HepG2 (cell line): ENCODE measurements at regions not wholly inside any gene's neighbourhood (a gene's known extent, or its start where the extent isn't known, plus 50 kb on each side); places are given as distances from the start of the nearest gene placed in this dataset.
A peak's percentile ranks its signal among the peaks of the same experiment; 100 is the strongest.

Source experiments
- ATAC-seq: fragments of 200-7000 bp; cut with Tn5 transposase; 3 replicates; pipeline ENCODE4 v1.9.1; 2020; ENCODE audit warnings: mild to moderate bottlenecking, moderate library complexity
- BruUV-seq: library from RNA; stranded (reverse); fragments of 400-500 nt; replicated peaks from 2 replicates; lab custom pipeline; 2021; lab: Mats Ljungman, UMichigan
- CTCF ChIA-PET: fragments of 300-600 bp; formaldehyde crosslinking; extraction: SDS; loops from one replicate; lab custom pipeline; 2021; ENCODE audit warnings: low total read pairs, inconsistent platforms, low intra/inter-chr PET ratio; lab: Yijun Ruan, JAX
- POLR2A ChIA-PET: fragments of 350-600 bp; sonication (Branson Sonifier 250); formaldehyde crosslinking; loops from one replicate; lab custom pipeline; 2020; ENCODE audit warnings: antibody characterized with exemption, inconsistent platforms; lab: Yijun Ruan, JAX
- DNase-seq: peaks from one replicate; pipeline ENCODE4 v3.0.0-alpha.2; 2015; ENCODE audit warnings: low spot score
- FAIRE-seq: peaks from 3 replicates; lab custom pipeline; 2011; peaks lifted over from hg19 to GRCh38; lab: Jason Lieb, UNC
- H2AFZ ChIP-seq: one replicate; pipeline ENCODE4 v1.6.1; 2011; ENCODE audit warnings: low read length, inconsistent platforms
- H3K27ac ChIP-seq: fragments of 300-600 bp; 3 replicates; pipeline ENCODE4 v1.8.0; 2011; ENCODE audit warnings: mixed run types, mild to moderate bottlenecking, mixed read lengths, low read length, inconsistent platforms; ENCODE audit not compliant: insufficient read depth; ENCODE audit errors: extremely low read length
- H3K27me3 ChIP-seq, 2 experiments: fragments of 200-600 bp in 1 of 2; 2 replicates in 1 of 2; 3 replicates in 1 of 2; pipeline versions ENCODE4 v1.6.0 to v1.8.0; 2011; ENCODE audit warnings: low read length in 2 of 2, mild to moderate bottlenecking in 2 of 2, moderate library complexity in 2 of 2, inconsistent platforms in 1 of 2; ENCODE audit not compliant: insufficient read depth in 2 of 2, control insufficient read depth in 1 of 2
- H3K36me3 ChIP-seq, 2 experiments: fragments of 200-600 bp in 1 of 2; replicated peaks in 1 of 2; 2 replicates in 1 of 2; 3 replicates in 1 of 2; pipeline versions ENCODE4 v1.5.1 to v1.8.0; 2011; ENCODE audit warnings: low read length in 2 of 2, inconsistent platforms in 1 of 2; ENCODE audit not compliant: insufficient read depth in 2 of 2, control insufficient read depth in 1 of 2
- H3K4me1 ChIP-seq: 2 replicates; pipeline ENCODE4 v1.5.1; 2012; ENCODE audit warnings: low read length, inconsistent platforms; ENCODE audit not compliant: insufficient read depth
- H3K4me2 ChIP-seq: 2 replicates; pipeline ENCODE4 v1.6.0; 2011; ENCODE audit warnings: low read depth, low read length, inconsistent platforms
- H3K4me3 ChIP-seq, 3 experiments: fragments of 200-600 bp in 1 of 3; sonication (generic), shearing (Covaris generic) in 1 of 3; replicated peaks in 1 of 3; 2 replicates each; pipeline ENCODE4 v1.5.1; 2011 to 2016; ENCODE audit warnings: low read length in 3 of 3, inconsistent platforms in 2 of 3, low read depth in 2 of 3, mild to moderate bottlenecking in 2 of 3, control low read depth in 1 of 3, mixed read lengths in 1 of 3; ENCODE audit not compliant: insufficient read depth in 1 of 3
- H3K79me2 ChIP-seq: one replicate; pipeline ENCODE4 v1.6.1; 2011; ENCODE audit warnings: low read length, inconsistent platforms; ENCODE audit not compliant: insufficient read depth
- H3K9ac ChIP-seq: 2 replicates; pipeline ENCODE4 v1.6.0; 2011; ENCODE audit warnings: mild to moderate bottlenecking, low read depth, low read length, inconsistent platforms; ENCODE audit not compliant: insufficient read depth
- H3K9me3 ChIP-seq: 2 replicates; pipeline ENCODE4 v1.5.1; 2012; ENCODE audit warnings: mild to moderate bottlenecking, low read length
- H4K20me1 ChIP-seq: 2 replicates; pipeline ENCODE4 v1.6.0; 2011; ENCODE audit warnings: inconsistent platforms, mild to moderate bottlenecking, low read length, moderate library complexity; ENCODE audit not compliant: insufficient read depth
- GPN1 ChIP-seq: sonication (generic); formaldehyde crosslinking; IDR thresholded peaks from 2 replicates; pipeline ENCODE4 v1.5.1; 2020; ENCODE audit warnings: missing genetic modification reagents, borderline replicate concordance
- HOXD1 ChIP-seq: sonication (generic); formaldehyde crosslinking; IDR thresholded peaks from 2 replicates; pipeline ENCODE4 v1.5.0; 2020; ENCODE audit warnings: missing genetic modification reagents
- MAFK ChIP-seq, 2 experiments: IDR thresholded peaks in 1 of 2; conservative IDR thresholded peaks in 1 of 2; 2 replicates each; pipeline ENCODE4 v1.6.1; 2011; ENCODE audit warnings: improper control_type of control experiment in 2 of 2, low read length in 2 of 2
- YY1 ChIP-seq: IDR thresholded peaks from 2 replicates; pipeline ENCODE4 v1.6.1; 2011; ENCODE audit warnings: low read length, low read depth, moderate library complexity, mild to moderate bottlenecking; ENCODE audit not compliant: insufficient read depth, insufficient replicate concordance
- WGBS: methylation state at CpG from one replicate; pipeline ENCODE4 v1.1.6; 2017; ENCODE audit warnings: low lambda C conversion rate; 5-methylcytosine and 5-hydroxymethylcytosine counted together
- in situ Hi-C: cut with HindIII; loops from 2 replicates; pipeline ENCODE4 v1.10.0; 2017; ENCODE audit warnings: low pct_unique_long_range_greater_than_20kb; ENCODE audit not compliant: extremely low pct_ligation_motif_present
- intact Hi-C: fragments of 100-400 bp; cut with micrococcal nuclease; formaldehyde crosslinking; loops from one replicate; pipeline ENCODE4 v1.10.0; 2022; ENCODE audit not compliant: unreplicated experiment

- Histone ChIP-seq H3K27me3 (no peaks in the 10 kb centered on the region), H3K4me3 (no peak overlapping the region), H3K36me3 (no peaks in the 10 kb centered on the region), H3K4me1 (peaks cover 82% of the 10 kb centered on the region), H3K9ac (no peak overlapping the region), H4K20me1 (no peaks in the 10 kb centered on the region), H3K4me2 (no peak overlapping the region), H3K9me3 (no peaks in the 10 kb centered on the region), H3K27ac (no peak overlapping the region), H3K79me2 (no peaks in the 10 kb centered on the region), H2AFZ (no peak overlapping the region)
- WGBS = 100% methylated on average over 3 of the region's 3 CpGs
- ATAC-seq = no peak
- TF ChIP-seq GPN1 (no peak), YY1 (no peak), MAFK (conservative IDR thresholded peaks at IDR 0.05 in 1 of 2, IDR thresholded peaks at IDR 0.05 in 1 of 2; ENCODE audit: low read length in 2 of 2) (0 out of 4 replicates have a peak, but pooled peaks of 1 of the 2 experiments have one; percentile 20)
- in situ Hi-C loops = no loop called here
- DNase-seq = no peak
- POLR2A ChIA-PET = no interaction called here
- no peak for FAIRE-seq
- intact Hi-C loops = no loop called here
- CTCF ChIA-PET = no interaction called here
- no TSS peak for BruUV-seq
These were observed 211.2 kb upstream of the MARCKS start for GRCh38 chr6:113645986-113646385.

GRCh38 chr6:113646701-113647100 is 210.4 kb upstream of the MARCKS start:
- H3K79me2 ChIP-seq = no peaks in the 10 kb centered on the region
- ATAC-seq = no peak
- H3K9me3 ChIP-seq = no peaks in the 10 kb centered on the region
- H3K27ac ChIP-seq = no peak overlapping the region
- H3K4me3 ChIP-seq = no peak overlapping the region
- no peak for FAIRE-seq
- H3K4me1 ChIP-seq = peaks cover 79% of the 10 kb centered on the region
- H2AFZ ChIP-seq = no peak overlapping the region
- DNase-seq = no peak
- ChIA-PET CTCF (no interaction called here), POLR2A (no interaction called here)
- 78% methylated on average over 4 of the region's 4 CpGs for WGBS
- in situ Hi-C loops = no loop called here
- no peaks in the 10 kb centered on the region for H4K20me1 ChIP-seq
- BruUV-seq = no TSS peak
- H3K4me2 ChIP-seq = no peak overlapping the region
- no peaks in the 10 kb centered on the region for H3K27me3 ChIP-seq
- H3K36me3 ChIP-seq = no peaks in the 10 kb centered on the region
- no peak overlapping the region for H3K9ac ChIP-seq
- no peak for TF ChIP-seq HOXD1 (CRISPR knock-in tag)
- intact Hi-C loops = no loop called here
